Sigmoid colon (tissue), 6 donors: ENCODE measurements at regions not wholly inside any gene's neighbourhood (a gene's known extent, or its start where the extent isn't known, plus 50 kb on each side); places are given as distances from the start of the nearest gene placed in this dataset.

Experiments used
- DNase-seq: peaks from one replicate; pipeline ENCODE4 v3.0.0-alpha.2; 2019
- H3K27ac ChIP-seq, 4 donors: fragments of 200-600 bp; sonication (generic); one replicate each; pipeline ENCODE4 v1.5.1; 2016 to 2019; ENCODE audit warnings: mild to moderate bottlenecking in 1 of 4
- H3K27me3 ChIP-seq, 3 donors: fragments of 200-600 bp; sonication (generic); one replicate each; pipeline ENCODE4 v1.5.1; 2019; ENCODE audit warnings: mild to moderate bottlenecking in 1 of 3
- H3K36me3 ChIP-seq, 4 donors: fragments of 200-600 bp; sonication (generic); one replicate each; pipeline ENCODE4 v1.5.1; 2016 to 2019
- H3K4me1 ChIP-seq, 4 donors: fragments of 200-600 bp; sonication (generic); one replicate each; pipeline ENCODE4 v1.5.1; 2017 to 2019
- H3K4me3 ChIP-seq, 4 donors: fragments of 200-600 bp; sonication (generic); one replicate each; pipeline ENCODE4 v1.5.1; 2017 to 2019; ENCODE audit warnings: mild to moderate bottlenecking in 2 of 4, moderate library complexity in 1 of 4
- H3K9me3 ChIP-seq, 4 donors: fragments of 200-600 bp in 3 of 4; sonication (generic) in 3 of 4; one replicate each; pipeline versions ENCODE4 v1.5.1 to v1.6.1; 2013 to 2019
- EP300 ChIP-seq, 4 donors: sonication (generic); formaldehyde crosslinking; IDR thresholded peaks; one replicate each; pipeline ENCODE4 v1.6.1; 2017; ENCODE audit warnings: antibody characterized with exemption in 4 of 4
- POLR2A ChIP-seq, 2 donors: fragments of 450-650 bp; IDR thresholded peaks; one replicate each; pipeline ENCODE4 v1.6.1; 2016; ENCODE audit warnings: antibody characterized with exemption in 2 of 2, mild to moderate bottlenecking in 2 of 2, moderate library complexity in 2 of 2
- POLR2AphosphoS5 ChIP-seq, 4 donors: sonication (generic); formaldehyde crosslinking; IDR thresholded peaks; one replicate each; pipeline ENCODE4 v1.6.1; 2017; ENCODE audit warnings: antibody characterized with exemption in 4 of 4
- WGBS, 2 donors: extraction: QIAGEN DNeasy Blood & Tissue Kit; methylation state at CpG; one replicate each; pipeline ENCODE4 v1.1.7; 2013; 5-methylcytosine and 5-hydroxymethylcytosine counted together
- intact Hi-C: fragments of 100-400 bp; cut with DNase I; formaldehyde crosslinking; loops from one replicate; pipeline ENCODE4 v1.15.1; 2023
- TF ChIP-seq, protein P1 (sequence below), 4 experiments: fragments of 450-650 bp in 3 of 4; fragments of 200-600 bp in 1 of 4; IDR thresholded peaks; one replicate each; pipeline ENCODE4 v1.5.1; 2016 to 2019; ENCODE audit warnings: antibody characterized with exemption in 4 of 4, mild to moderate bottlenecking in 3 of 4, moderate library complexity in 2 of 4
- donor health status: healthy with polysubstance abuse.
- donor health status: healthy.

- Histone ChIP-seq H3K4me1 (no peaks in the 10 kb centered on the region), H3K9me3 (no peaks in the 10 kb centered on the region), H3K36me3 (no peaks in the 10 kb centered on the region), H3K27ac (no peak overlapping the region), H3K4me3 (no peak overlapping the region), H3K27me3 (no peaks in the 10 kb centered on the region)
- intact Hi-C loops, result no loop called here
- 65 to 81% methylated on average over 14 of the region's 14 CpGs for WGBS, 2 donors
- TF ChIP-seq, protein P1, sequence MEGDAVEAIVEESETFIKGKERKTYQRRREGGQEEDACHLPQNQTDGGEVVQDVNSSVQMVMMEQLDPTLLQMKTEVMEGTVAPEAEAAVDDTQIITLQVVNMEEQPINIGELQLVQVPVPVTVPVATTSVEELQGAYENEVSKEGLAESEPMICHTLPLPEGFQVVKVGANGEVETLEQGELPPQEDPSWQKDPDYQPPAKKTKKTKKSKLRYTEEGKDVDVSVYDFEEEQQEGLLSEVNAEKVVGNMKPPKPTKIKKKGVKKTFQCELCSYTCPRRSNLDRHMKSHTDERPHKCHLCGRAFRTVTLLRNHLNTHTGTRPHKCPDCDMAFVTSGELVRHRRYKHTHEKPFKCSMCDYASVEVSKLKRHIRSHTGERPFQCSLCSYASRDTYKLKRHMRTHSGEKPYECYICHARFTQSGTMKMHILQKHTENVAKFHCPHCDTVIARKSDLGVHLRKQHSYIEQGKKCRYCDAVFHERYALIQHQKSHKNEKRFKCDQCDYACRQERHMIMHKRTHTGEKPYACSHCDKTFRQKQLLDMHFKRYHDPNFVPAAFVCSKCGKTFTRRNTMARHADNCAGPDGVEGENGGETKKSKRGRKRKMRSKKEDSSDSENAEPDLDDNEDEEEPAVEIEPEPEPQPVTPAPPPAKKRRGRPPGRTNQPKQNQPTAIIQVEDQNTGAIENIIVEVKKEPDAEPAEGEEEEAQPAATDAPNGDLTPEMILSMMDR (IDR thresholded peaks at IDR 0.05), result no peak
- TF ChIP-seq POLR2A (IDR thresholded peaks at IDR 0.05), result no peak
- no peak for TF ChIP-seq POLR2AphosphoS5 (IDR thresholded peaks at IDR 0.05)
- TF ChIP-seq EP300 (IDR thresholded peaks at IDR 0.05), result no peak
- DNase-seq, result peak; percentile 36
Observed at GRCh38 chr2:10231551-10232085, 71.1 kb upstream of the HPCAL1 start.

DNA sequence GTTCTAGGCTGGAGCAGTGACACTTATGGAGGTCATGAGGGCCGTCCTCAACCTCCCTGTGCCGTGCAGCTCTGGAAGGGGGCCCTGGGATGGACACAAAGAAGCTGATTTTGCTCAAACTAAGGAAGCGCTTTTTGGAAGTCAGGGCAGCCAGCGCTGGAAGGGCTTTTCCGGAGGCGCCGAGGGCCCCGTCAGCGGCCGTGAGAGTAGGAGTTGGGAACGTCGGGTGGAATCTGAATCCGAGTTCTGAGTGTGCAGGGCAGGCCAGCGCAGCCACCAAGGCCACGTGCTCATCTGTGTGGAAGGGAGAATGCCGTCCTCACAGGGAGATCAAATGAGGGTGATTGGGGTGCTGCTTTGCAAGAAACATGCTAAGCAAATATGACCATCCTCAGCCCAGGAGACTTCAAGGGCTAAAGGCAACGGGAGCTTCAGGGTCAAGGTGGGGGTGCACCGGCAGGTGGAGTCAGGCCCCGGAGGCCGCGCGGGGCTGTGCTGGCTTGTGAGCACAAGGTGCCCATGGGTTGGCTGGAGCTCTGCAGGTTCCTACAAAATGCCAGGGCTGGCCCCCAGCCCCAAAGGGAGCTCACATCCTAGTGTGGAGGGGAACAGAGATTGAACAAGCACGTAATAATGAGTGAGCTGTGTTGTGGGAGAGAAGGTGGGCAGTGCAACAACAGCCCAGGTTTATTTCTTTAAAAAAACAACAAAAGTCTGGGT lies 70.4 kb upstream of the HPCAL1 start:
- Histone ChIP-seq H3K4me3 (no peak overlapping the region), H3K27me3 (no peaks in the 10 kb centered on the region), H3K36me3 (no peaks in the 10 kb centered on the region), H3K27ac (no peak overlapping the region), H3K4me1 (no peaks in the 10 kb centered on the region), H3K9me3 (no peaks in the 10 kb centered on the region)
- peak; percentile 55 for DNase-seq
- WGBS, 2 donors, result 92 to 95% methylated on average over 23 of the region's 23 CpGs
- intact Hi-C loops, result no loop called here
- no peak for TF ChIP-seq POLR2A (IDR thresholded peaks at IDR 0.05)
- no peak for TF ChIP-seq EP300 (IDR thresholded peaks at IDR 0.05)
- TF ChIP-seq, protein P1 (IDR thresholded peaks at IDR 0.05), result no peak
- TF ChIP-seq POLR2AphosphoS5 (IDR thresholded peaks at IDR 0.05), result no peak

DNA sequence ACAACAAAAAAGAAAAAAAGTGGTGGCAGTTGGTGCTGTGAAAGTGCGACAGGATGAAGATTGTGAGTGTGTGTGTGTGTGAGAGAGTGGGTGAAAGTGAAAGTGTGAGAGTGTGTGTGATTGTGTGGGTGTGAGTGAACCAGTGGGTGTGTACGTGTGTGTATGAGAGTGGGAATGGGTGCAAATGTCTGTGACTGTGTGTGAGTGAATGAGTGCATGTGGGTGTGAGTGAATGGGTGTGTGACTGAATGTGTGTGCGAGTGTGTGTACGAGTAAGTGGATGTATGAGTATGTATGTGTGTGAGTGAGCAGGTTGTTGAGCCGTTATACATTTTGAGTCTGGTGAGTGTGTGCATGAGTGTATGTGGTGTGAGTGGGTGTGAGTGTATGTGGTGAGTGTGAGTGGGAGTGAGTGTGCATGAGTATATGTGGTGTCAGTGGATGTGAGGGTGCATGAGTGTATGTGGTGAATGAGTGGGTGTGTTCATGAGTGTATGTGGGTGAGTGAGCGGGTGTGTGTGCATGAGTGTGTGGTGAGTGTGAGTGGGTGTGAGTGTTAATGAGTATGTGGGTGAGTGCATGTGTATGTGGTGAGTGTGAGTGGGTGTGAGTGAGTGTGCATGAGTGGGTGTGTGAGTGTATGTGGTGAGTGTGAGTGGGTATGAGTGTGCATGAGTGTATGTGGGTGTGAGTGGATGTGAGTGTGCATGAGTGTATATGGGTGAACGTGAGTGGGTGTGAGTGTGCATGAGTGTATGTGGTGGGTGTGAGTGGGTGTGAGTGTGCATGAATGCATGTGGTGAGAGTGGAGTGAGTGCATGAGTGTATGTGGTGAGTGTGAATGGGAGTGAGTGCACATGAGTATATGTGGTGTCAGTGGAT lies 69.3 kb upstream of the HPCAL1 start:
- TF ChIP-seq EP300 (IDR thresholded peaks at IDR 0.05) (no peak), POLR2AphosphoS5 (IDR thresholded peaks at IDR 0.05) (no peak), POLR2A (IDR thresholded peaks at IDR 0.05) (no peak)
- TF ChIP-seq, protein P1 (IDR thresholded peaks at IDR 0.05), result no peak
- Histone ChIP-seq H3K4me3 (no peak overlapping the region), H3K9me3 (no peaks in the 10 kb centered on the region), H3K27ac (no peak overlapping the region), H3K27me3 (no peaks in the 10 kb centered on the region), H3K36me3 (no peaks in the 10 kb centered on the region), H3K4me1 (no peaks in the 10 kb centered on the region)
- intact Hi-C loops, result no loop called here
- DNase-seq, result peak; percentile 29
- WGBS, 2 donors, result 91 to 93% methylated on average over 7 of the region's 7 CpGs

DNA sequence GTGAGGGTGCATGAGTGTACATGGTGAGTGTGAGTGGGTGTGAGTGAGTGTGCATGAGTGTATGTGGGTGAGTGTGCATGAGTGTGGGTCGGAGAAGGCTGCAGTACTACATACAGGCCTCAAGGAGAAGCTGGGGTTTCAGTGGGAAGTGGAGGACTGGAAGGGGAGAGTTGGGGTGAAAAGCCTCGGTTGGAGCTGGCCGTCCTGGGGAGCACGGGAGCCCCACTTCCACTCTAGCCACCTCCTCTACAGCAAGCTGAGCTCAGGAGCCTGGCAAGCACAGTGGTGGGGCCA lies 68.7 kb upstream of the HPCAL1 start:
- no peak overlapping the region for H3K4me3 ChIP-seq
- no peak overlapping the region for H3K27ac ChIP-seq
- no peaks in the 10 kb centered on the region for H3K27me3 ChIP-seq
- intact Hi-C loops, result no loop called here
- H3K4me1 ChIP-seq, result no peaks in the 10 kb centered on the region
- no peaks in the 10 kb centered on the region for H3K9me3 ChIP-seq
- no peak for TF ChIP-seq EP300 (IDR thresholded peaks at IDR 0.05)
- no peak for TF ChIP-seq POLR2A (IDR thresholded peaks at IDR 0.05)
- TF ChIP-seq POLR2AphosphoS5 (IDR thresholded peaks at IDR 0.05), result no peak
- TF ChIP-seq, protein P1 (IDR thresholded peaks at IDR 0.05), result no peak
- H3K36me3 ChIP-seq, result no peaks in the 10 kb centered on the region
- no peak for DNase-seq
- WGBS, 2 donors, result 91 to 97% methylated on average over 4 of the region's 4 CpGs
